Mucosa of descending colon (tissue), 3 donors: ENCODE measurements at regions not wholly inside any gene's neighbourhood (a gene's known extent, or its start where the extent isn't known, plus 50 kb on each side); places are given as distances from the start of the nearest gene placed in this dataset.
"Not testable (repeated sequence)": the region's sequence is repeated elsewhere in the genome, so short reads cannot be mapped to it uniquely, and the experiment has no call there.

Experiments
- ATAC-seq: fragments of 200-7000 bp; cut with Tn5 transposase; one replicate; pipeline ENCODE4 v1.9.1; 2020; ENCODE audit warnings: mild to moderate bottlenecking, moderate library complexity
- DNase-seq, 3 donors: peaks; one replicate each; pipeline ENCODE4 v3.0.0-alpha.2; 2020
- H3K36me3 ChIP-seq: fragments of 200-600 bp; one replicate; pipeline ENCODE4 v1.8.0; 2021; ENCODE audit warnings: low read depth, mild to moderate bottlenecking
- H3K4me1 ChIP-seq: fragments of 200-600 bp; one replicate; pipeline ENCODE4 v1.8.0; 2021; ENCODE audit warnings: low read depth, mild to moderate bottlenecking
- H3K4me3 ChIP-seq: fragments of 200-600 bp; one replicate; pipeline ENCODE4 v1.8.0; 2021; ENCODE audit warnings: mild to moderate bottlenecking
- H3K9me3 ChIP-seq: fragments of 200-600 bp; one replicate; pipeline ENCODE4 v1.8.0; 2021; ENCODE audit warnings: mild to moderate bottlenecking
- intact Hi-C, 2 donors: fragments of 100-400 bp; cut with DNase I in 1 of 2; cut with micrococcal nuclease in 1 of 2; formaldehyde crosslinking; loops; one replicate each; pipeline versions ENCODE4 v1.11.0 to v1.11.1; 2022; cut with DNase I, micrococcal nuclease
- TF ChIP-seq, protein P1 (sequence below): fragments of 200-600 bp; IDR thresholded peaks from one replicate; pipeline ENCODE4 v1.8.0; 2022; ENCODE audit warnings: antibody characterized with exemption, mild to moderate bottlenecking
- donor health status: DM: no; HTN: no; CAD: no; lungs with moderate emphysema.
- donor health status: DM: no; HTN: no; CAD: no.
- donor health status: DM: no; HTN: yes; CAD: no.

GRCh38 chr10:7039859-7040258, 371.0 kb downstream of the SFMBT2 start:
- no peak overlapping the region for H3K4me3 ChIP-seq
- no peaks in the 10 kb centered on the region for H3K9me3 ChIP-seq
- DNase-seq (no peak), ATAC-seq (no peak)
- TF ChIP-seq, protein P1, sequence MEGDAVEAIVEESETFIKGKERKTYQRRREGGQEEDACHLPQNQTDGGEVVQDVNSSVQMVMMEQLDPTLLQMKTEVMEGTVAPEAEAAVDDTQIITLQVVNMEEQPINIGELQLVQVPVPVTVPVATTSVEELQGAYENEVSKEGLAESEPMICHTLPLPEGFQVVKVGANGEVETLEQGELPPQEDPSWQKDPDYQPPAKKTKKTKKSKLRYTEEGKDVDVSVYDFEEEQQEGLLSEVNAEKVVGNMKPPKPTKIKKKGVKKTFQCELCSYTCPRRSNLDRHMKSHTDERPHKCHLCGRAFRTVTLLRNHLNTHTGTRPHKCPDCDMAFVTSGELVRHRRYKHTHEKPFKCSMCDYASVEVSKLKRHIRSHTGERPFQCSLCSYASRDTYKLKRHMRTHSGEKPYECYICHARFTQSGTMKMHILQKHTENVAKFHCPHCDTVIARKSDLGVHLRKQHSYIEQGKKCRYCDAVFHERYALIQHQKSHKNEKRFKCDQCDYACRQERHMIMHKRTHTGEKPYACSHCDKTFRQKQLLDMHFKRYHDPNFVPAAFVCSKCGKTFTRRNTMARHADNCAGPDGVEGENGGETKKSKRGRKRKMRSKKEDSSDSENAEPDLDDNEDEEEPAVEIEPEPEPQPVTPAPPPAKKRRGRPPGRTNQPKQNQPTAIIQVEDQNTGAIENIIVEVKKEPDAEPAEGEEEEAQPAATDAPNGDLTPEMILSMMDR = no peak
- intact Hi-C loops = no loop called here
- no peaks in the 10 kb centered on the region for H3K4me1 ChIP-seq
- H3K36me3 ChIP-seq = no peaks in the 10 kb centered on the region

GRCh38 chr10:7038416-7038815, 372.4 kb downstream of the SFMBT2 start:
- ATAC-seq = no peak
- no peaks in the 10 kb centered on the region for H3K36me3 ChIP-seq
- intact Hi-C loops = no loop called here
- no peak overlapping the region for H3K4me3 ChIP-seq
- no peaks in the 10 kb centered on the region for H3K9me3 ChIP-seq
- TF ChIP-seq, protein P1 = no peak
- H3K4me1 ChIP-seq = no peaks in the 10 kb centered on the region
- no peak for DNase-seq

GRCh38 chr10:7037434-7037833, 373.4 kb downstream of the SFMBT2 start:
- H3K9me3 ChIP-seq, intact Hi-C loops, H3K36me3 ChIP-seq, ATAC-seq, H3K4me3 ChIP-seq, H3K4me1 ChIP-seq, DNase-seq: not testable (repeated sequence)

DNA sequence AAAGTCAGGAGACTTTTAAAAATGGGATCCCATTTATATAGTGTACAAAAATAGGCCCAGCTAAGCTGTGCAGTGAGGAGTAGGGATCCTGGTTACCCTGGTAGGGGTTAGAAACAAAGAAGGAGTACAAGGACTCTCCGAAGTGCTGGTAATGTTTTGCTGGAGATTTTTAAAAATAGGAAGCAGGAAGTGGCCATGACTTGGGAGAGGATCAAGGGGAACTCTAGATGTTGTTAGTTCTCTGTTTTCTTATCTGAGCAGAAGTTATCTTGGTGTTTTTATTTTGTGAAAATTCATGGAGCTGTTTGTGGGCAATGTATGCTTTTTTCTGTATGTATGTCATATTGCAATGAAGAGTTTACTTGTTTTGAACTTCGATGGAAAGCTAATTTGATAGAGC, 373.9 kb downstream of the SFMBT2 start:
- no peak for ATAC-seq
- no peaks in the 10 kb centered on the region for H3K36me3 ChIP-seq
- no peaks in the 10 kb centered on the region for H3K4me1 ChIP-seq
- H3K9me3 ChIP-seq = no peaks in the 10 kb centered on the region
- TF ChIP-seq, protein P1 = no peak
- intact Hi-C loops = no loop called here
- H3K4me3 ChIP-seq = no peak overlapping the region
- no peak for DNase-seq

GRCh38 chr10:7035126-7035761, 375.6 kb downstream of the SFMBT2 start:
- no peak for ATAC-seq
- intact Hi-C loops = no loop called here
- no peaks in the 10 kb centered on the region for H3K36me3 ChIP-seq
- H3K9me3 ChIP-seq = no peaks in the 10 kb centered on the region
- H3K4me1 ChIP-seq = no peaks in the 10 kb centered on the region
- H3K4me3 ChIP-seq = no peak overlapping the region
- TF ChIP-seq, protein P1 = no peak
- DNase-seq = peak in 1 of 3 donors; percentile 6

DNA sequence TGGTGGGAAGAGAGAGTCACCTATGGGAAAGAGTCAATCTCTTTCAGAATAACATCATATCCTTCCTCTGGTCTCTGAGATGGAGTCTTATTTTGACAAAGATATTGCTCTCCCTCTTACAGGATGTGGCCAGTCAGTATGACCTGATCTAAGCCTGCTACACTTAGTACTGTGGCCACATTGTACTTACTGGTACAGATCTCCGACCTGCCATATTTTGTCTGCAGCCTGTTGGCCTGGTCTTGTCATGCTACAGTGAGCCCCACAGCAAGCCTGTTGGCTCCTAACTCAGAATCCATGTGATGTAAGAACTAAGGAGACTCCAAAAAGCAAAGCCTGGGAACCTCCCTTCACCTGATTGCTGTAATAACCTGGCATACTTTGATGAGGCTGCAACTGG, 377.8 kb downstream of the SFMBT2 start:
- peak; percentile 39 for ATAC-seq
- H3K4me1 ChIP-seq = no peaks in the 10 kb centered on the region

More for the DNA sequence above, 377.8 kb downstream of the SFMBT2 start:
- TF ChIP-seq, protein P1 = no peak
- intact Hi-C loops = no loop called here
- Histone ChIP-seq H3K4me3 (no peak overlapping the region), H3K9me3 (no peaks in the 10 kb centered on the region), H3K36me3 (no peaks in the 10 kb centered on the region)
- DNase-seq = no peak
